ENCODE measurements at regions not wholly inside any gene's neighbourhood (a gene's known extent, or its start where the extent isn't known, plus 50 kb on each side); places are given as distances from the start of the nearest gene placed in this dataset.

- no peak overlapping the region for H3K4me3 ChIP-seq (ENCODE audit: low read depth, low read length)
- TF ChIP-seq CTCF (conservative IDR thresholded peaks at IDR 0.05; ENCODE audit: low read depth, low read length): no peak
- DNase-seq (ENCODE audit: low read depth): no peak
Observed at GRCh38 chr9:106333481-106333880, 529.5 kb upstream of the ZNF462 start.

- TF ChIP-seq CTCF (conservative IDR thresholded peaks at IDR 0.05; ENCODE audit: low read depth, low read length): no peak
- DNase-seq (ENCODE audit: low read depth): no peak
- H3K4me3 ChIP-seq (ENCODE audit: low read depth, low read length): no peak overlapping the region
Observed at GRCh38 chr9:106334081-106334480, 528.9 kb upstream of the ZNF462 start.

GRCh38 chr9:106339882-106340281, 523.1 kb upstream of the ZNF462 start:
- DNase-seq (ENCODE audit: low read depth): no peak
- no peak overlapping the region for H3K4me3 ChIP-seq (ENCODE audit: low read depth, low read length)
- TF ChIP-seq CTCF (conservative IDR thresholded peaks at IDR 0.05; ENCODE audit: low read depth, low read length): no peak

GRCh38 chr9:106350777-106351176, 512.2 kb upstream of the ZNF462 start:
- H3K4me3 ChIP-seq (ENCODE audit: low read depth, low read length): no peak overlapping the region
- TF ChIP-seq CTCF (conservative IDR thresholded peaks at IDR 0.05; ENCODE audit: low read depth, low read length): no peak
- DNase-seq (ENCODE audit: low read depth): no peak

- no peak for TF ChIP-seq CTCF (conservative IDR thresholded peaks at IDR 0.05; ENCODE audit: low read depth, low read length)
- no peak overlapping the region for H3K4me3 ChIP-seq (ENCODE audit: low read depth, low read length)
- no peak for DNase-seq (ENCODE audit: low read depth)
Observed at GRCh38 chr9:106356924-106357323, 506.0 kb upstream of the ZNF462 start.

GRCh38 chr9:106358331-106358730, 504.6 kb upstream of the ZNF462 start:
- no peak for TF ChIP-seq CTCF (conservative IDR thresholded peaks at IDR 0.05; ENCODE audit: low read depth, low read length)
- no peak for DNase-seq (ENCODE audit: low read depth)
- H3K4me3 ChIP-seq (ENCODE audit: low read depth, low read length): no peak overlapping the region

GRCh38 chr9:106376689-106377088, 486.3 kb upstream of the ZNF462 start:
- TF ChIP-seq CTCF (conservative IDR thresholded peaks at IDR 0.05; ENCODE audit: low read depth, low read length): no peak
- H3K4me3 ChIP-seq (ENCODE audit: low read depth, low read length): no peak overlapping the region
- DNase-seq (ENCODE audit: low read depth): no peak
